Mesodermal cell (in vitro differentiated cells): ENCODE measurements at regions not wholly inside any gene's neighbourhood (a gene's known extent, or its start where the extent isn't known, plus 50 kb on each side); places are given as distances from the start of the nearest gene placed in this dataset.
"Not testable (repeated sequence)": the region's sequence is repeated elsewhere in the genome, so short reads cannot be mapped to it uniquely, and the experiment has no call there.

Experiments
- H3K27ac ChIP-seq: 2 replicates; pipeline ENCODE4 v1.7.0; 2013; ENCODE audit warnings: mild to moderate bottlenecking, low read depth, low read length, moderate library complexity; ENCODE audit not compliant: severe bottlenecking
- H3K36me3 ChIP-seq: 2 replicates; pipeline ENCODE4 v1.7.1; 2013; ENCODE audit warnings: mild to moderate bottlenecking, low read length, moderate library complexity; ENCODE audit not compliant: control insufficient read depth, insufficient read depth
- H3K4me1 ChIP-seq: one replicate; pipeline ENCODE4 v1.7.1; 2013; ENCODE audit warnings: mild to moderate bottlenecking, low read length; ENCODE audit not compliant: insufficient read depth, control insufficient read depth, poor library complexity, severe bottlenecking
- H3K4me3 ChIP-seq: 2 replicates; pipeline ENCODE4 v1.7.0; 2013; ENCODE audit warnings: low read length, control low read depth, mild to moderate bottlenecking; ENCODE audit not compliant: insufficient read depth, poor library complexity, severe bottlenecking; ENCODE audit errors: extremely low read depth
- H3K9me3 ChIP-seq: 2 replicates; pipeline ENCODE4 v1.7.1; 2013; ENCODE audit warnings: mild to moderate bottlenecking, low read length, moderate library complexity; ENCODE audit not compliant: control insufficient read depth
- WGBS, 2 experiments: methylation state at CpG; one replicate each; pipeline ENCODE4 v1.1.5; 2013; ENCODE audit warnings: missing lambda C conversion rate in 2 of 2; ENCODE audit not compliant: insufficient coverage in 2 of 2; 5-methylcytosine and 5-hydroxymethylcytosine counted together

- no peaks in the 10 kb centered on the region for H3K36me3 ChIP-seq
- no peak overlapping the region for H3K4me3 ChIP-seq
- H3K9me3 ChIP-seq, result peaks cover 5% of the 10 kb centered on the region
- H3K4me1 ChIP-seq, result no peaks in the 10 kb centered on the region
- no peak overlapping the region for H3K27ac ChIP-seq
These were observed 390.1 kb downstream of the LTN1 start for GRCh38 chr21:28602546-28602945.

GRCh38 chr21:28598214-28598613 lies 394.5 kb downstream of the LTN1 start:
- WGBS, 2 experiments, result 71 to 92% methylated on average over 1 to 3 of the region's 3 CpGs
- Histone ChIP-seq H3K4me3 (no peak overlapping the region), H3K36me3 (no peaks in the 10 kb centered on the region), H3K4me1 (no peaks in the 10 kb centered on the region), H3K27ac (no peak overlapping the region), H3K9me3 (peaks cover 5% of the 10 kb centered on the region)

DNA sequence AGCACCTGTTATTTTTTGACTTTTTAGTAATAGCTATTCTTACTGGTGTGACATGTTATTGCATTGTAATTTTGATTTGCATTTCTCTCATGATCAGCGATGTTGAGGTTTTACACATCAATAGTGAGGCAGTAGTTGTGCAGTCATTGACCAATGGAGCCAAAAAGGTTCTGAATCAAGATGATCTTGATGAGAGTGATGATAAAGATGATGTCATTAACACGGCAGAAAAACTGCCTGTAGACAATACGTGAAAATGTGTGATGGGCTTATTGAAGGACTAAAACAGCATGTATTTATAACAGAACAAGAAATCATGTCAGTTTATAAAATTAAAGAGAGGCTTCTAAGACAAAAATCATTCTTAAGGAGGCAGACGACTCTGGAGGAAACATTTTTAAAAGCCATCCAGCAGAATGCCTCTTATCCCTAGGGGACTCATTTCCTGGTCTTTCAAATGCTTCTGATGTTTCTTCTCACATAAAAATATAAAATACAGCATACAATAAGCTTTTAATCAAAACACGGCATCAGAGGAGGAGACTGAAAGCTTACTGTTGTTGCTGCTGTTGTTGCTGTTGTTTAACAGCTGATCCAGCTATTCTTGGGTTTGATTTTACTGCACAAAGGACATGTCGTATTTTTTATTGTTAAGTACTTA lies 400.3 kb downstream of the LTN1 start:
- 45 to 64% methylated on average over 2 of the region's 6 CpGs for WGBS, 2 experiments
- Histone ChIP-seq H3K9me3 (no peaks in the 10 kb centered on the region), H3K27ac (no peak overlapping the region), H3K4me3 (no peak overlapping the region), H3K4me1 (no peaks in the 10 kb centered on the region), H3K36me3 (no peaks in the 10 kb centered on the region)

GRCh38 chr21:28590676-28591075 lies 402.0 kb downstream of the LTN1 start:
- Histone ChIP-seq H3K4me1 (no peaks in the 10 kb centered on the region), H3K4me3 (no peak overlapping the region), H3K27ac (no peak overlapping the region), H3K36me3 (no peaks in the 10 kb centered on the region), H3K9me3 (no peaks in the 10 kb centered on the region)
- WGBS, 2 experiments, result 83% methylated on average over 2 of the region's 3 CpGs

DNA sequence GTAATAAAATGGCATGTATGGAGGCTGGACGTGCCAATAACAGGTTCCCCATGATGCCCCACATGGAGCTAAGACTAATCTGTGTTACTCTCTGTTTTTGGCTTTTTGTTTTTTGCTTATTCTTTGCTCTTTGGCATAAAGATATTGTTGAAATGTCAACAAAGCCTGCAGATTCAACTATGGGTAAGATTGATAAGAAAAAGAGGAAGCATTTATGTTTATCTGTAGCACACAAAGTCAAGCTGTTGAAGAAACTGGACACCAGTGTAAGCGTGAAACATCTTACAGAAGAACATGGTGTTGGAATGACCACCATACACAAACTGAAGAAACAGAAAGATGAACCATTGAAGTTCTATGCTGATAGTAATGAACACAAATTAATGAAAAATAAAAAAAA lies 402.7 kb downstream of the LTN1 start:
- WGBS, 2 experiments, result 33 to 43% methylated on average over 1 of the region's 2 CpGs
- H3K27ac ChIP-seq, result no peak overlapping the region
- H3K9me3 ChIP-seq, result no peaks in the 10 kb centered on the region
- H3K36me3 ChIP-seq, result no peaks in the 10 kb centered on the region
- H3K4me3 ChIP-seq, result no peak overlapping the region
- H3K4me1 ChIP-seq, result no peaks in the 10 kb centered on the region

- WGBS, 2 experiments, result no CpG with 5 or more reads among the region's 1 CpG
- H3K4me3 ChIP-seq, result no peak overlapping the region
- H3K36me3 ChIP-seq, result no peaks in the 10 kb centered on the region
- H3K9me3 ChIP-seq, result no peaks in the 10 kb centered on the region
- no peak overlapping the region for H3K27ac ChIP-seq
- H3K4me1 ChIP-seq, result no peaks in the 10 kb centered on the region
These were observed 403.7 kb downstream of the LTN1 start for GRCh38 chr21:28588997-28589396.

- no peaks in the 10 kb centered on the region for H3K36me3 ChIP-seq
- H3K4me3 ChIP-seq, result no peak overlapping the region
- no peaks in the 10 kb centered on the region for H3K4me1 ChIP-seq
- H3K27ac ChIP-seq, result no peak overlapping the region
- H3K9me3 ChIP-seq, result no peaks in the 10 kb centered on the region
- no CpG with 5 or more reads among the region's 1 CpG for WGBS, 2 experiments
These were observed 404.9 kb downstream of the LTN1 start for GRCh38 chr21:28587748-28588147.

DNA sequence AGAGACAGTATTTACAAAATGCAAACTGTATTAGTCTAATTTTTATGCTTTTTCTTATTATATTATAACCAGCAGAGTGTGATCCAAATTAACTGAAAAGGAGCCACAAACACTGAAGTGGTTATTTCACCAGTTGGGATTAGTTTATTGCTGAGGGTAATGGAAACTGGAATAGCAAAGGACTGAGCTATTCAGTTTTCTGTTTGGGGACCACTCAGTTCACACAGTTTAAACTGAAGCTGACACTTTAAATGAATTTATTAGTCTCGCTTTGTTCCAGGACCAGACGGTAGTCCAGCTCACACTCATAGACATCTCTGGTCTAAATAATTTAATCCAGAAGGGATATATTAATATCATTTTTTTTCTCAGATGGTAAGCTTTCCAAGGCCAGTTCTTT lies 410.7 kb downstream of the LTN1 start:
- no peaks in the 10 kb centered on the region for H3K36me3 ChIP-seq
- H3K4me3 ChIP-seq, result no peak overlapping the region
- H3K27ac ChIP-seq, result no peak overlapping the region
- WGBS, 2 experiments, result 100% methylated on average over 1 of the region's 2 CpGs; no CpG with 5 or more reads in 1 of the 2 experiments
- no peaks in the 10 kb centered on the region for H3K9me3 ChIP-seq
- no peaks in the 10 kb centered on the region for H3K4me1 ChIP-seq

DNA sequence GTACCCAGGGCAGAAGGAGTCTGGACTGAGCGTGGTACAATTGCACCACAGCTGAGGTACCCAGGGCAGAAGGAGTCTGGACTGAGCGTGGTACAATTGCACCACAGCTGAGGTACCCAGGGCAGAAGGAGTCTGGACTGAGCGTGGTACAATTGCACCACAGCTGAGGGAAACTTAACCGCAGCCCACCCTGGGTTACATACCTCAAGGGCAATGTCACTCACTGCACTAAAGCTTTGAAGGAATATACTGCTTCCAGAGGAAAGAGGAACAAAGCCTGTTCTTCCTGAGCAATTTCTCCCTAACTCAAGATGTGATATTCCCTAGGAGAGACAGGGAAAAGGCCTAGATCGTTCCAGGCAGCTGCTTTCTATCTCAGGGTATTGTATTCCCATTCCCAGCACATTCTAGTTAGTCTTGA lies 411.4 kb downstream of the LTN1 start:
- not testable (repeated sequence) for H3K4me1 ChIP-seq, H3K4me3 ChIP-seq, H3K27ac ChIP-seq, H3K9me3 ChIP-seq, H3K36me3 ChIP-seq
- 91 to 98% methylated on average over 4 of the region's 5 CpGs for WGBS, 2 experiments

DNA sequence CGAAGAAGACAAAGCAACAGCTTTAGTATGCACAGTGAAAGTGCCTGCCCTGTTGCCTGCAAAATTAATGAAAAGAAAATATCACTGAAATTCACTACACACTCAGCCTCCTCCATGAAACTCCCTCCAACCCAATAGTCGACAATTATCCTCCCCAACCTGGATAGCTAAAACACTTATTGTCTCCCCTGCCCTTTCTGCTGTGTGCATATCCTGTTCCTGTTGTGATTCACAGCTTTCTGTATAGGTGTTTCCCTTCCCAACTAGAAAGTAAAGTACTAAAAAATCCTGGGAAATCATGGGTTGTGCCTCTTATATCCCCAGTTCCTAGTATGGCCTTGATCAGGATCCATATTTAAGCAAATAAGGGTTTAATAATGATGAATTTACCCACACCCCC lies 412.1 kb downstream of the LTN1 start:
- Histone ChIP-seq H3K4me1 (no peaks in the 10 kb centered on the region), H3K9me3 (no peaks in the 10 kb centered on the region), H3K27ac (no peak overlapping the region), H3K4me3 (no peak overlapping the region), H3K36me3 (no peaks in the 10 kb centered on the region)
- 60 to 68% methylated on average over 1 to 2 of the region's 2 CpGs for WGBS, 2 experiments

GRCh38 chr21:28579986-28580550 lies 412.6 kb downstream of the LTN1 start:
- no peaks in the 10 kb centered on the region for H3K36me3 ChIP-seq
- no peak overlapping the region for H3K4me3 ChIP-seq
- H3K27ac ChIP-seq, result no peak overlapping the region
- H3K4me1 ChIP-seq, result no peaks in the 10 kb centered on the region
- no peaks in the 10 kb centered on the region for H3K9me3 ChIP-seq
- WGBS, 2 experiments, result no CpG with 5 or more reads among the region's 4 CpGs
